Choroid plexus epithelial cell (primary cell): ENCODE measurements at regions not wholly inside any gene's neighbourhood (a gene's known extent, or its start where the extent isn't known, plus 50 kb on each side); places are given as distances from the start of the nearest gene placed in this dataset.

Experiments used
- DNase-seq: peaks from one replicate; pipeline ENCODE4 v3.0.0-alpha.2; 2010; ENCODE audit warnings: low read depth
- H3K4me3 ChIP-seq: 2 replicates; pipeline ENCODE4 v1.5.1; 2011; ENCODE audit warnings: low read depth, mild to moderate bottlenecking, control low read depth, low read length, moderate library complexity
- CTCF ChIP-seq: conservative IDR thresholded peaks from 2 replicates; pipeline ENCODE4 v1.5.1; 2011; ENCODE audit warnings: low read depth, mild to moderate bottlenecking, control low read depth, inconsistent platforms, low read length, moderate library complexity

GRCh38 chr3:165903885-165904630 is 66.8 kb upstream of the BCHE start:
- no peak overlapping the region for H3K4me3 ChIP-seq
- no peak for TF ChIP-seq CTCF
- no peak for DNase-seq

- no peak for DNase-seq
- TF ChIP-seq CTCF: no peak
- H3K4me3 ChIP-seq: no peak overlapping the region
Observed at GRCh38 chr3:165899066-165899465, 61.8 kb upstream of the BCHE start.

- no peak for DNase-seq
- TF ChIP-seq CTCF: no peak
- no peak overlapping the region for H3K4me3 ChIP-seq
Observed at GRCh38 chr3:165897137-165897536, 59.9 kb upstream of the BCHE start.

- DNase-seq: no peak
- no peak overlapping the region for H3K4me3 ChIP-seq
- TF ChIP-seq CTCF: peak; percentile 8
Observed at GRCh38 chr3:165895919-165896318, 58.7 kb upstream of the BCHE start.

- no peak for DNase-seq
- TF ChIP-seq CTCF: no peak
- no peak overlapping the region for H3K4me3 ChIP-seq
Observed at GRCh38 chr3:165892565-165892964, 55.3 kb upstream of the BCHE start.
